ENCODE measurements at regions not wholly inside any gene's neighbourhood (a gene's known extent, or its start where the extent isn't known, plus 50 kb on each side); places are given as distances from the start of the nearest gene placed in this dataset.

- DNase-seq (ENCODE audit: low read depth) = no peak
- H3K4me3 ChIP-seq (replicated peaks; ENCODE audit: low read depth, low read length) = no peak overlapping the region
- TF ChIP-seq, protein P1, sequence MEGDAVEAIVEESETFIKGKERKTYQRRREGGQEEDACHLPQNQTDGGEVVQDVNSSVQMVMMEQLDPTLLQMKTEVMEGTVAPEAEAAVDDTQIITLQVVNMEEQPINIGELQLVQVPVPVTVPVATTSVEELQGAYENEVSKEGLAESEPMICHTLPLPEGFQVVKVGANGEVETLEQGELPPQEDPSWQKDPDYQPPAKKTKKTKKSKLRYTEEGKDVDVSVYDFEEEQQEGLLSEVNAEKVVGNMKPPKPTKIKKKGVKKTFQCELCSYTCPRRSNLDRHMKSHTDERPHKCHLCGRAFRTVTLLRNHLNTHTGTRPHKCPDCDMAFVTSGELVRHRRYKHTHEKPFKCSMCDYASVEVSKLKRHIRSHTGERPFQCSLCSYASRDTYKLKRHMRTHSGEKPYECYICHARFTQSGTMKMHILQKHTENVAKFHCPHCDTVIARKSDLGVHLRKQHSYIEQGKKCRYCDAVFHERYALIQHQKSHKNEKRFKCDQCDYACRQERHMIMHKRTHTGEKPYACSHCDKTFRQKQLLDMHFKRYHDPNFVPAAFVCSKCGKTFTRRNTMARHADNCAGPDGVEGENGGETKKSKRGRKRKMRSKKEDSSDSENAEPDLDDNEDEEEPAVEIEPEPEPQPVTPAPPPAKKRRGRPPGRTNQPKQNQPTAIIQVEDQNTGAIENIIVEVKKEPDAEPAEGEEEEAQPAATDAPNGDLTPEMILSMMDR (IDR thresholded peaks at IDR 0.05; ENCODE audit: low read length, missing control alignments) = no peak
These were observed 112.1 kb upstream of the ZC3H12C start for GRCh38 chr11:109981031-109981636.

DNA sequence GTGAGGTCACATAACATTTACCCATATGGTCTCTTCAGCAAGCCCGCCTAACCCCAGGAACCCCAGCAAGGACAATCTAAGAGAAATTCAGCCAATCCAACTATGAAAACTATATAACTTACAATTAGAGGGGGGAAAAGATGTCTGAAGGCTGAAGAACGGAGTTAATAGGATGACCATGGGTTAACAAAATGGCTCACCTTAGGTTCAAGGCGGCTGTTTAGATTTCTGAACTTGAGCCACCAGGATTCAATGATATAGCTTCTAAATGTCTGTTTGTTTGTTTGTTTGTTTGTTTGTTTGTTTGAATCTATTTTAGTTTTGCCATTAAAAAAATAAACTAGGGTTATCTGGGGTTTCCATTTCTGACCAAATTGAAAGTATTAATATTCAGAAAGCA lies 109.8 kb upstream of the ZC3H12C start:
- H3K4me3 ChIP-seq (replicated peaks; ENCODE audit: low read depth, low read length) = no peak overlapping the region
- DNase-seq (ENCODE audit: low read depth) = no peak
- TF ChIP-seq, protein P1 (IDR thresholded peaks at IDR 0.05; ENCODE audit: low read length, missing control alignments) = no peak

DNA sequence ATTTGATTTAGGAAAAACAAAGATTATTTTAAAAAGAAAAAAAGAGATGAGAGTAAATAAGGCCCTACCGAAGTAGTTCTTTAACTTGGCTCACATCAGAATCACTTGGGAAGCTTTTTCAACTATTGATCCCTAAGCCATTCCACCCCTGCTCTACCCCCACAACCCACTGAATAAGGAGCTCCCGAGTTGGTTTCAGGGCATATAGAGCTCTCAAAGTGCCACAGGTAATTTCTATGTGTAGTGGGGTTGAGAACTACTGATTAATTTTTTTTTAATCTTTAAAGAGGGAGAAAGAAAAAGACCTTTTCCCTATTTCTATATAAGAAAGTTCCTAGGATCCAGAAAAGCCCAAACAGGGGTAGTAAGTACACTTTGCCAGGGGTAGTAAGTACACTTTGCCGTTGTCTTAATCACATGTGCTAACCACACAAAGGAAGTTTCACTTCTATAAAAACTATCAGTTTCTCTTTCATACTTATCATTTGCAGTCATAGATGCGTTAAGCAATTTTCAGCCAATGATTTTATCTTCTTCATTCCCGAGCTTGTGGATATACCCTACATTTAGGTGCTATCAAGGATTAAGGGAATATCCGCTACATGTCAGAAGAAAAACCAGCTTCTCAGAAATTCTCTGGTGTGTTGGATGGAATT lies 108.4 kb upstream of the ZC3H12C start:
- no peak for DNase-seq (ENCODE audit: low read depth)
- TF ChIP-seq, protein P1 (IDR thresholded peaks at IDR 0.05; ENCODE audit: low read length, missing control alignments) = no peak

DNA sequence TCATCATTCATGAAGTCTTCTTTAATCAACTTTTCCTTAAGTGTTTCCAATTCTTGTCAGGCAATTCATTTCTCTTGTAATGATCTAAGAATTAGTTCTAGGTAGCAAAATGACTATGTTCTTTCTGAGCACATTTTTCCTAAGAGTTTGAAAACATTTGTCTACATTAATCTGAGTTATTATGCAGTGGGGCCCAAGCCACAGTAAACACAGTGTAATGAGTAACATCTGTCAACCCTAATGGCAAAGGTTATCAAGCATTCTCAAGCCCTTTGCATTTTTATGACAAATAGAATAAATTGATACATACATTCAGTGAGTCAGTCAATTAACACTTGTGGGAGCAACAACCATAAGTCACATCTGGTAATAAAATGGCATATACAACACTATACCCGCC lies 106.7 kb upstream of the ZC3H12C start:
- DNase-seq (ENCODE audit: low read depth) = no peak
- TF ChIP-seq, protein P1 (IDR thresholded peaks at IDR 0.05; ENCODE audit: low read length, missing control alignments) = no peak

More for the DNA sequence above, 108.4 kb upstream of the ZC3H12C start:
- no peak overlapping the region for H3K4me3 ChIP-seq (replicated peaks; ENCODE audit: low read depth, low read length)

GRCh38 chr11:109991835-109992234 lies 101.4 kb upstream of the ZC3H12C start:
- TF ChIP-seq, protein P1 (IDR thresholded peaks at IDR 0.05; ENCODE audit: low read length, missing control alignments) = no peak
- no peak for DNase-seq (ENCODE audit: low read depth)
- H3K4me3 ChIP-seq (replicated peaks; ENCODE audit: low read depth, low read length) = no peak overlapping the region

More for the DNA sequence above, 106.7 kb upstream of the ZC3H12C start:
- H3K4me3 ChIP-seq (replicated peaks; ENCODE audit: low read depth, low read length) = no peak overlapping the region

- no peak overlapping the region for H3K4me3 ChIP-seq (replicated peaks; ENCODE audit: low read depth, low read length)
- TF ChIP-seq, protein P1 (IDR thresholded peaks at IDR 0.05; ENCODE audit: low read length, missing control alignments) = no peak
- DNase-seq (ENCODE audit: low read depth) = peak; percentile 32
These were observed 99.4 kb upstream of the ZC3H12C start for GRCh38 chr11:109993786-109994185.

GRCh38 chr11:109994907-109995306 lies 98.3 kb upstream of the ZC3H12C start:
- TF ChIP-seq, protein P1 (IDR thresholded peaks at IDR 0.05; ENCODE audit: low read length, missing control alignments) = no peak
- DNase-seq (ENCODE audit: low read depth) = no peak
- no peak overlapping the region for H3K4me3 ChIP-seq (replicated peaks; ENCODE audit: low read depth, low read length)
